ENCODE measurements at regions not wholly inside any gene's neighbourhood (a gene's known extent, or its start where the extent isn't known, plus 50 kb on each side); places are given as distances from the start of the nearest gene placed in this dataset.

GRCh38 chr6:90406957-90407356 lies 110.3 kb upstream of the BACH2 start:
- H3K27ac ChIP-seq, result no peak overlapping the region
- H3K4me3 ChIP-seq, result no peak overlapping the region
- no peaks in the 10 kb centered on the region for H3K4me1 ChIP-seq
- intact Hi-C loops (cut with DNase I), result no loop called here
- H3K27me3 ChIP-seq, result no peaks in the 10 kb centered on the region
- no peaks in the 10 kb centered on the region for H3K9me3 ChIP-seq
- no peak for DNase-seq (ENCODE audit: extremely low spot score in 2 of 2)
- TF ChIP-seq POLR2AphosphoS5 (IDR thresholded peaks at IDR 0.05; ENCODE audit: insufficient read depth in 1 of 2, low read depth in 1 of 2) (no peak), POLR2A (IDR thresholded peaks at IDR 0.05) (no peak), CTCF (IDR thresholded peaks at IDR 0.05) (no peak)
- no peaks in the 10 kb centered on the region for H3K36me3 ChIP-seq

GRCh38 chr6:90406142-90406794 lies 109.6 kb upstream of the BACH2 start:
- Histone ChIP-seq H3K27ac (no peak overlapping the region), H3K9me3 (no peaks in the 10 kb centered on the region), H3K27me3 (no peaks in the 10 kb centered on the region), H3K4me1 (no peaks in the 10 kb centered on the region), H3K4me3 (no peak overlapping the region), H3K36me3 (no peaks in the 10 kb centered on the region)
- intact Hi-C loops (cut with DNase I), result no loop called here
- DNase-seq (ENCODE audit: extremely low spot score in 2 of 2), result no peak
- TF ChIP-seq POLR2A (IDR thresholded peaks at IDR 0.05) (no peak), CTCF (IDR thresholded peaks at IDR 0.05) (no peak), POLR2AphosphoS5 (IDR thresholded peaks at IDR 0.05; ENCODE audit: insufficient read depth in 1 of 2, low read depth in 1 of 2) (no peak)

- H3K27ac ChIP-seq, result no peak overlapping the region
- H3K9me3 ChIP-seq, result no peaks in the 10 kb centered on the region
- no peaks in the 10 kb centered on the region for H3K27me3 ChIP-seq
- intact Hi-C loops (cut with DNase I), result no loop called here
- no peak for DNase-seq (ENCODE audit: extremely low spot score in 2 of 2)
- no peaks in the 10 kb centered on the region for H3K4me1 ChIP-seq
- no peak for TF ChIP-seq CTCF (IDR thresholded peaks at IDR 0.05)
- TF ChIP-seq POLR2AphosphoS5 (IDR thresholded peaks at IDR 0.05; ENCODE audit: insufficient read depth in 1 of 2, low read depth in 1 of 2), result no peak
- no peak for TF ChIP-seq POLR2A (IDR thresholded peaks at IDR 0.05)
- H3K36me3 ChIP-seq, result no peaks in the 10 kb centered on the region
- no peak overlapping the region for H3K4me3 ChIP-seq
Observed at GRCh38 chr6:90403489-90404381, 107.1 kb upstream of the BACH2 start.

DNA sequence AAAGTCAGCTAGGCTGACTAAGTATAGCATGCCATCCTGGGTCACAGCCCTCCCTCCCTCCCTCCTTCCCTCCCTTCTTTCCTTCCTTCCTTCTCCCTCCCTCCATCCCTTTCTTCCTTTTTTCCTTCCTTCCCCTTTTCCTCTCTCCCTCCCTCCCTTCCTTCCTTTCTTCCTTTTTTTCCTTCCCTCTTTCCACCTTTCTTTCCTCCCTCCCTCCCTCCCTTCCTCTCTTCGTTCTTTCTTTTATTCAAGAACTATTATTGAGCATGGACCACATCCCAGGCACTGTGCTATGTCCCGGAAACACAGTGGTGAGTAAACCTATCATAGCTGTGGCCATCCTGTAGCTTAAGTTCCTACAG lies 106.2 kb upstream of the BACH2 start:
- no peaks in the 10 kb centered on the region for H3K9me3 ChIP-seq
- no peak overlapping the region for H3K27ac ChIP-seq
- DNase-seq (ENCODE audit: extremely low spot score in 2 of 2), result no peak
- intact Hi-C loops (cut with DNase I), result no loop called here
- TF ChIP-seq POLR2A (IDR thresholded peaks at IDR 0.05), result no peak
- no peak for TF ChIP-seq CTCF (IDR thresholded peaks at IDR 0.05)
- TF ChIP-seq POLR2AphosphoS5 (IDR thresholded peaks at IDR 0.05; ENCODE audit: insufficient read depth in 1 of 2, low read depth in 1 of 2), result no peak
- no peaks in the 10 kb centered on the region for H3K4me1 ChIP-seq
- no peak overlapping the region for H3K4me3 ChIP-seq
- H3K36me3 ChIP-seq, result no peaks in the 10 kb centered on the region
- no peaks in the 10 kb centered on the region for H3K27me3 ChIP-seq
